Lower leg skin (tissue), 3 donors: ENCODE measurements at regions not wholly inside any gene's neighbourhood (a gene's known extent, or its start where the extent isn't known, plus 50 kb on each side); places are given as distances from the start of the nearest gene placed in this dataset.

ENCODE experiments used
- POLR2A ChIP-seq, 2 donors: fragments of 450-650 bp; IDR thresholded peaks; one replicate each; pipeline ENCODE4 v1.6.1; 2016 to 2017; ENCODE audit warnings: antibody characterized with exemption in 2 of 2, mild to moderate bottlenecking in 1 of 2, moderate library complexity in 1 of 2
- TF ChIP-seq, protein P1 (sequence below), 3 donors: fragments of 450-650 bp; IDR thresholded peaks; one replicate each; pipeline ENCODE4 v1.5.1; 2016; ENCODE audit warnings: antibody characterized with exemption in 3 of 3, mild to moderate bottlenecking in 3 of 3, moderate library complexity in 2 of 3

DNA sequence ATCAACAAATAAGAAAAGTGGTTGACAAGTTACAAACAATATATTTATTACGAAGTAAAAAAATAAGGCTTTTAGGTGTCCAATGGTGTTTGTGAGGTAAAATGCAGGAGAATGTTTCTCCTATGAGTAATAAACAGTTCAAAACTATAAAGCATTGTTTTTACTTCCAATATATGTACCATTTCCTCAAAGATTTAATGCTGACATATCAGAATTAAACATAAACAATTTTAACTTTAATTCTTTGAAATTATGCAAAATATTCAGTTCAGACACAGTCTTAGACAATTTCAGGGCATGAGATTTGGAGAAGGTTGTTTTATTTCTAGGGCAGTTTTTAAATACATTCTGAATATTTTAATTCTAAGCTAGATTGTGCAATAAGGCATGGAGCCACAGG lies 602.5 kb upstream of the DPPA4 start:
- TF ChIP-seq, protein P1, sequence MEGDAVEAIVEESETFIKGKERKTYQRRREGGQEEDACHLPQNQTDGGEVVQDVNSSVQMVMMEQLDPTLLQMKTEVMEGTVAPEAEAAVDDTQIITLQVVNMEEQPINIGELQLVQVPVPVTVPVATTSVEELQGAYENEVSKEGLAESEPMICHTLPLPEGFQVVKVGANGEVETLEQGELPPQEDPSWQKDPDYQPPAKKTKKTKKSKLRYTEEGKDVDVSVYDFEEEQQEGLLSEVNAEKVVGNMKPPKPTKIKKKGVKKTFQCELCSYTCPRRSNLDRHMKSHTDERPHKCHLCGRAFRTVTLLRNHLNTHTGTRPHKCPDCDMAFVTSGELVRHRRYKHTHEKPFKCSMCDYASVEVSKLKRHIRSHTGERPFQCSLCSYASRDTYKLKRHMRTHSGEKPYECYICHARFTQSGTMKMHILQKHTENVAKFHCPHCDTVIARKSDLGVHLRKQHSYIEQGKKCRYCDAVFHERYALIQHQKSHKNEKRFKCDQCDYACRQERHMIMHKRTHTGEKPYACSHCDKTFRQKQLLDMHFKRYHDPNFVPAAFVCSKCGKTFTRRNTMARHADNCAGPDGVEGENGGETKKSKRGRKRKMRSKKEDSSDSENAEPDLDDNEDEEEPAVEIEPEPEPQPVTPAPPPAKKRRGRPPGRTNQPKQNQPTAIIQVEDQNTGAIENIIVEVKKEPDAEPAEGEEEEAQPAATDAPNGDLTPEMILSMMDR (IDR thresholded peaks at IDR 0.05), result no peak
- TF ChIP-seq POLR2A (IDR thresholded peaks at IDR 0.05), result no peak
